Right renal cortex interstitium (tissue), 3 donors: ENCODE measurements at regions not wholly inside any gene's neighbourhood (a gene's known extent, or its start where the extent isn't known, plus 50 kb on each side); places are given as distances from the start of the nearest gene placed in this dataset.
"Not testable (repeated sequence)": the region's sequence is repeated elsewhere in the genome, so short reads cannot be mapped to it uniquely, and the experiment has no call there.

Experiments used
- DNase-seq, 3 donors: peaks; one replicate each; pipeline ENCODE4 v3.0.0-alpha.2; 2013; ENCODE audit warnings: low read depth in 3 of 3, low spot score in 2 of 3

DNA sequence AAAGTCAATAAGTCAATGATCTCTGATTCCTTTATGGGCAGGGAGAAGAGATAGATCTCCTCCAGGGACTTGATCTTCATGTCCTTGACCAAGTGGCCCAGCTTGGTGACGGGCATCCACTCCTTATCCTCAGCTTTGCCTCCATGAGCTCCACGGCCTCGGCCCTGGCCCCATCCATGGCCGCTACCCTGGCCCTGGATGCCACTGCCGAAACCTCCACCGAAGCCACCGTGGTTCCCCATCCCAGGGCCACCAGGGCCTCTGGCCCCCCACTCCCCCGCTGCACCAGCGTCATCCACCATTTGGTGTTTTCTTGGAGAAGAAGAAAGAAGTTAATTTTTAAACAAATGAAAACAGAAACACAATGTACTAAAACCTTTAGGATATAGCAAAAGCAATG is 518.1 kb downstream of the GRXCR1 start:
- no peak for DNase-seq

DNA sequence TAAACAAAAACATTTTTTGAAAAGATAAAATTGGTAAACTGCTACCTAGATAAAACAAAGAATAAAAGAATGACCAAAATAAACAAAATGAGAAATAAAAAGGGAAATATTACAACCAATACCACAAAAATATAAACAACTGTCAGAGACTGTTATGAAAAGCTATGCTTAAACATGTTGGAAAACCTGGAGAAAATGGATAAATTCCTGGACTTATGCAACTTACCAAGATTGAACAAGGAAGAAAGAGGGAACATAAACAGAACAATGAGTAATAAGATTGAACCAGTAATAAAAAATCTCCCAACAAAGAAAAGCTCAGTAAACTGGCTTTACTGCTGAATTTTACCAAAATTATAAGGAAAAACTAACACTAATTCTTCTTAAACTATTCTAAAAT is 518.7 kb downstream of the GRXCR1 start:
- DNase-seq = no peak

DNA sequence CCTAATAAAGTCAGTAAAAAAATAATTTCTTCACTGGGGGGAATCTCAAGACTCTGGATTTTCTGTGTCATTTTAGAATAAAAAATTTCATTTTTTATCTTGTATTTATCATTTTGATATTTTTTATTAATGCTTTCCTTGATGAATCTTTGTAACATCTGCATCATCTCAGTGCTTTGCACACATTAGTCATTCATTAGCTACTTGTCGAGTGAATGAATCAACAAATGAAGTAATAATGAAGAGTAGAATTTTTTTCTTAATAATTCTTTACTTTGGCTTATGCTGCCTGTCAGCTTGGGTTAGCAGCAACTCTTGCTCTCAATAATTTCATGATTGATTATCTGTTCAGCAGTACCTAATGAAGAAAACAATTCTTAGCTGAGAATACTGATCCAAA is 530.8 kb downstream of the GRXCR1 start:
- no peak for DNase-seq

DNA sequence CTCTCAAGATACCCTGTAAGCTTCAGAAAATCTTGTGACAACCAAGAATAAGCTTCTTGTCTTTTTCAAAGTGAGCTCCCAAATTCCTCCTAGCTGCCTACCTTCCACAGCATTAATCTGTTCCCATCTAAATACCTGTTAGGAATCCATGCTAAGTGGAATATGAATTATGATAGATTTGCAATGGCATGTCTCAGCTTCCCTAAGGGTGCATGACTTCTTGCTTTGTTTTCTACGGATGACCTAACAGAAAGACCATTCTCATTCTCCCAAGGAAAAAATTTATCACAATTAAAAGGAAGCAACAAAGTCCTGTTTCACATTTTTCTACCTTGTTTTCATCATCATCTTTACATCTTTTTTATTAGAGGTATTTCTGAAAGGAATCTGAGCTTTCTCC is 532.7 kb downstream of the GRXCR1 start:
- DNase-seq = no peak

DNA sequence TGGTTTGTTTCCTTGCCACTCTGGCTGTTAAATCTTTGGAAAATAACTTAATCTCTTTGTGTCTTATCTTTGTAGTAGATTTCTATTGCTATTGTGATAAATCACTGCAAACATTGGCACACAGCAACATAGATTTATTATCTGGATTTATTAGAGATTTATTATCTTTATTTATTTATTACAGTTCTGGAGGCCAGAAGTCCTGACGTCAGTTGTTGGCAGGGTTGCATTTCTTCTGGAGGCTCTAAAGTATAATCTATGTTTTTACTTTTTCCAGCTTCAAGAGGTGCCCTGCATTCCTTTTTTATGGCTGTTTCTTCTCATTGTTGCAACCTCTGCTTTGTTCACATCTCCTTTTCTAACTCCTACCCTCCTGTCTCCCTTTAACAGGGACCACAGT is 542.8 kb downstream of the GRXCR1 start:
- no peak for DNase-seq

DNA sequence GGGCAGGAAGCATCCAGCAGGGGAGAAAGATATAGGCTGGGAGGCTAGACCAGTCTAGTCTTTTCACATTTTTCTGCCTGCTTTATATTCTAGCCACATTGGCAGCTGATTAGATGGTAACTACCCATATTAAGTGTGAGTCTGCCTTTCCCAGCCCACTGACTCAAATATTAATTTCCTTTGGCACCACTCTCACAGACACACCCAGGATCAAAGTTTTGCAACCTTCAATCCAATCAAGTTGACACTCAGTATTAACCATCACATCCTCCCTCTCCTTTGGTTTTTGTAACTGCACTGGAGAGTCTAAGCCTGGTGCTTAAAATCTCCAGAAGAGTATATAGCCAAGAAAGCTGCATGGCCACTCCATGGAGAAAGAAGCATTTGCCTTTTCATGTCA is 560.4 kb downstream of the GRXCR1 start:
- DNase-seq = no peak

DNA sequence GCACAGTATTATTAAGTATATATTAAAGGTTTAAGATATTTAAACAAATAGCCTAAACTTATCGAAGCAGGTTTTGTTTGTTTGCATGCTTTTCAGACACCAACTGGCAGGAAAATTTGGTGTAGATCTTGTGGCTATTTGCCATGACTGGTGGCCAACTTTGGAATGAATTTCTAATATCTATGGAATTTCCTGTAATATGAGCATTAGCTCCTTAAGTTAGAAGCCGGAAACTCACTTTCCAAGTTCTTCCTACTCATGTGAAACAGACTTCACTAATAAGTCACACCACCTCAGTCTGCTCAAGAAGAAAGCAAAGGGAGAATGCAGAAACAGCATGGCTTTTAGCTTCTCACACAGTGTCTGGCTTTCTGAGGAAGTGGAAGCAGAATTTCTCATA is 563.9 kb downstream of the GRXCR1 start:
- no peak for DNase-seq

DNA sequence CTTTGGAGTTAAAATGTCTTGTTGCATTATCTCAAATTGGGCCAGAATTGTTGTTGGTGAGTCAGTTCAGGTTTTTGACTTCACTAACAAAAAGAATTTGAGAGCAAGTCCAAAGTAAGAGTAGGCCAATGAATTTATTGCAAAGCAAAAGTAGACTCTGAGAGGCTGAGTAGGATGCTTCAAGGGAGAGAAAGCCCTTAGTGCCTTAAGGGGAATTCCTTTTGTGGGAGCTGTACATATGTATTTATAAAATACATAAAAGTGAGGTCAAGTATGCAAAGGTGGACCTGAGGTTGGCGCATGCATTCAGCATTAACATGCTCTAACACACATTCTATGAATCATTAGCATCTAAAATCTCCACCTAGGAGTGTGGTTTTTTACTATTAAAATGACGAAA is 565.4 kb downstream of the GRXCR1 start:
- DNase-seq = no peak

DNA sequence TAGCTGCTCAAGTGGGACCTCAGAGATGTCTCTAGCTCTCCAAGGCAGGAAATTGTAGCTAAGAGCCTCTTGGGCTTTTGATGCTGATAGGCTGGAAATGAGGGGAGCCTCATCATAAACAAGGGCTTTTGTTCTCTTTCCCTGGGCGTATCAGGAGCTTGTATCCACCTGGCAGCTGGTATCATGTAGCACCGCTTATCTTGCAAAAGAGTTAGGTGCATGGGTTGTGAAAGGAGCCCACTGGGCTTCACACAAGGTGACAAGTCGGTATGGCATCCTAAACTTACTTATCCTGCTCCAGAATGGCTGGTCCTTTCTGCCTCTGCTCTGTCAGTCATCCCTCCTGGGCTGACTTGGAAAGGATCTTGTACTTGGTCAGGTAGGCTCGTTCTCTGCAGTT is 565.8 kb downstream of the GRXCR1 start:
- DNase-seq = no peak

DNA sequence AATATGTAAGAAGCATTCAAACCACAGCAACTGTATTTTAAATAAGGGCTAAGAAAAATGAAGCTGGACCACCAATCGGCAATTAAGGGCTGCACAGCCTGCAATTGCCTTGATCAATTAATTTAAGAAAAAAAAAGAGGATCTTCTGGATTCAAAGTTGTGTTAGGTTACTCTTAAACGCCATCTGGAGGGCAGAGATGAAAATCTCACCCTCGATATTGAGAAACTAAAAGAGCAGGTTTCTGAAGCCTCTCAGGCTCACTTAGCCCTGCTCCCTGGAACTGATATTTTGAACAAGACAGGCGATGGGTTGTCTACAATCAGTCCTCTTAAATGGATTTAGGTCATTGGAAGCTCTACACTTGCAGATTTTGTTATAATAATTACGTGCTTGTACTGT is 579.4 kb downstream of the GRXCR1 start:
- no peak for DNase-seq

DNA sequence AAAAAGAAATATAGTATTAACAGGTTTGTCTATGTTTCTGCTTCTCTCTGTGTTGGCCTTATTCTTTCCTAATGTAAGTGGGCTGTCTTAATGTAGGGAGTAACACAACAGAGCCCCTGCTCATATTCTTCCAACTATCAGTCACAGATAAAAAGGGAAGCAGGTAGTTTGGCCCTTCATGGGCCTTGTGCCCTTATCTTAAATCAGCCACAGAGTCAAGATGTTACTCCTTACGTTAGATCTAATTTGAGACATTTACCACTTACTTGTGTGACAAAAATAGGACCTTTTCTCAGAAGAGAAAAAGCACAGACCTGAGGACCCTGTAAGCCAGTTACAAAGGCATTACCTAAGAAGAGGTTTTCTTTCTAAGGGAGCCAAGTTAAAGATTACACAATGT is 589.0 kb downstream of the GRXCR1 start:
- no peak for DNase-seq

DNA sequence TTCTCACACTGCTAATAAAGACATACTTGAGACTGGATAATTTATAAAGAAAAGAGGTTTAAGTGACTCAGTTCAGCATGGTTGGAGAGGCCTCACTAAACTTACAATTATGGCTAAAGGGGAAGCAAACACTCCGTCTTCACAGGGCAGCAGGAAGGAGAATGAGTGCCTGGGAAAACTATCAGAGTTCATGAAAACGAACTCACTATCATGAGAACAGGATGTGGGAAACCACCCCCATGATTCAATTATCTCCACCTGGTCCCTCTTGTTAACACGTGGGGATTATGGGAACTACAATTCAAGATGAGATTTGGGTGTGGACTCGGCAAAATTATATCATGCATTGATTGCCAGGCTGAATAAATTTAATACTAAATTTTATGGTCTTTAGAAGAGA is 592.7 kb downstream of the GRXCR1 start:
- no peak for DNase-seq

DNA sequence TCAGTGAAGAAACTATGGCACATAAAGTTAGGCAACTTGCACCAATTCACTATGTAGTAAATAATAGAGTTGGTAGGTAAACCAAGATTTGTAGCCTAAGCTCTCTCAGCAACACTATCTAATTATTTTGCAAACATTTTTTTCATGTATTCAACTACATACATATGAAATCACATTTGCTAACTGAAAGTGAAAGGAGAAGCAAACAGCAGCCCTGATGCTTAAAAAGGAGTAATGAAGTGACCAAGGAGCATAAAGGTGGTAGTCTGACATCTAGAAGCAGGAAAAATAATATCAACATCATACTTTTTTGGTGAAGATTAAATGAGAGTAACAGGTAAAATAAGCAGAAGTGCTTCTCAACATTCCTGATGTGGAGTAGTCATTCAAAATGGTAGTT is 603.7 kb downstream of the GRXCR1 start:
- no peak for DNase-seq

DNA sequence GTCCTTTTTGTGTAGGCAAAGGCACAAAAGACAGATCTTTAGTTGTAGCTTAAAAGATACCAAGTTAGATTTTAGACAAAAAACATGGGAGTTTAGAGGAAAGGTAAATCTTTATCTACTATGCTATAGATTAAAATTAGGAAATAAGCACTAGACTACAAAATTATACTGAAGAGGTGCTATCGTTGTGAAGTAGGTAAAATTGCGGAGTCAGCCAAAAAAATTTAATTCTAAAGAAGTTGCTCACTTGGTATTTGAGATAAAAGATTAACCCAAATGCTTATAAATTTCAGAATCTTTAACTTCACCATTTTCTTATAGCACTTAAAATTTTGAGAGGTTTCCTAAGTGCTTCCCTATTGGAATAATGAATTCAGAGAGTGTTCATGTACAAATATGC is 604.1 kb downstream of the GRXCR1 start:
- no peak for DNase-seq

DNA sequence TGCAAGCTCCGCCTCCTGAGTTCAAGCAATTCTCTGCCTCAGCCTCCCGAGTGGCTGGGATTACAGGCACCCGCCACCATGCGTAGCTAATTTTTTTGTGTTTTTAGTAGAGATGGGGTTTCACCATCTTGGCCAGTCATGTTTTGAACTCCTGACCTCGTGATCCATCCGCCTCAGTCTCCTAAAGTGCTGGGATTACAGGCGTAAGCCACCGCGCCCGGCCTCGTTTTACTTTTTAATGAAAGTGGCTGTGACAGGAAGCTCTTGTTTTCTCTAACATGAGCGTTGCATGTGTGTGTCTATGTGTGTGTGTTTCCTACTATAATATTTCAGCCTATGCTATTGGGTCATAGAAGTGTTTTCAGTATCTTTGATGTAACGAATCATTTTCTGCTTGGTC is 613.3 kb downstream of the GRXCR1 start:
- DNase-seq = not testable (repeated sequence)

DNA sequence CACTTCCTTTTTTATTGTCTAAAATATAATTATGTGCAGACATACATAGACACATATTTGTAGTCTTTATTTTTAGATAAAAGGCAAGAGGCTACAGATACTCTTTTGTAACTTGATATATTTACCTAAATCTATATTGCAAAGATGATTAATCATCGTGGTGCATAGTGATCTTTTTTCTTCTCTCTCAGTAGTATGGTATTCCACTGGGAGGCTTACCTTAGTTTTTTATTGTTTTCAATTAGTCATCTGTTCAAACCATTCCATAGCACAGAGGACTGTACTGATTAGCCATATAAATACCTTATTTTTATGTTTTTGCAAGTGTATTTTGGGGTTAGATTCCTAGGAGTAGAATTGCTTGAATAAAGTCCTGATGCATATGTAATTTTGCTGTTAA is 619.7 kb downstream of the GRXCR1 start:
- no peak for DNase-seq

DNA sequence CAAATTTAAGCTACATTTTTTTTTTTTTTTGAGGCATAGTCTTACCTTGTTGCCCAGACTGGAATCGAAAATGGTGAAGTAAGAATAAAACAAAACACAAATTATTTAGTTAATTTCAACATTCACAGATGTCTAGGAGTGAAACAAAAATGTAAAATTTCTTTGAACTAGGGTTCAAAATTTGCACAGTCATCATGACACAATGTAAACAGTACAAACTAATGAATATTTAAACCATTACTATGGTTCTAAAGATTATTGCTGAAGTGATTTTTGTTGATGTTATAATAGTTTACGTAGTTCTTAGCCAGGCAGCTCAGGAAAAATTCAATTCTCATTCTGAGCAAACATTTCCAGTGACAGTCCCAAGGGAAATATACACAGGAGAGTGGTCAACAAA is 633.1 kb downstream of the GRXCR1 start:
- DNase-seq = no peak

DNA sequence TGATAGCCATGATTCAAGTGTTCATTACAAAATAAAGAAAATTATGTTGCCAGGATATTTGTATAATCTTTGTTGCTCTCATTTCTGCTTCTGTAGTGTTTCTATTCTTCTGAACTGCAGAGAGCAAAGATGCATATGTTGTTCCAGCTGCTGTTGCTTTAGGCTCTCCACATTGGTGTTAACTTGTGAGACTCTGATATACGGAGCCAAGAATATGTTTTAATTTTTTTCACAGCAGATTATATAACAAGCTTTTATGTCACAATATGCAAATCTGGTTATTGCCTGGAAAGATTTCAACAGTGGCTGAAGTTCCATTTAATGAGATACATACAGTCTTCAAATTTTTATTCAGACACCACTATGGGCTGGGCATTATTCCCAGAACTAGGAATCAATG is 655.0 kb downstream of the GRXCR1 start:
- DNase-seq = no peak

DNA sequence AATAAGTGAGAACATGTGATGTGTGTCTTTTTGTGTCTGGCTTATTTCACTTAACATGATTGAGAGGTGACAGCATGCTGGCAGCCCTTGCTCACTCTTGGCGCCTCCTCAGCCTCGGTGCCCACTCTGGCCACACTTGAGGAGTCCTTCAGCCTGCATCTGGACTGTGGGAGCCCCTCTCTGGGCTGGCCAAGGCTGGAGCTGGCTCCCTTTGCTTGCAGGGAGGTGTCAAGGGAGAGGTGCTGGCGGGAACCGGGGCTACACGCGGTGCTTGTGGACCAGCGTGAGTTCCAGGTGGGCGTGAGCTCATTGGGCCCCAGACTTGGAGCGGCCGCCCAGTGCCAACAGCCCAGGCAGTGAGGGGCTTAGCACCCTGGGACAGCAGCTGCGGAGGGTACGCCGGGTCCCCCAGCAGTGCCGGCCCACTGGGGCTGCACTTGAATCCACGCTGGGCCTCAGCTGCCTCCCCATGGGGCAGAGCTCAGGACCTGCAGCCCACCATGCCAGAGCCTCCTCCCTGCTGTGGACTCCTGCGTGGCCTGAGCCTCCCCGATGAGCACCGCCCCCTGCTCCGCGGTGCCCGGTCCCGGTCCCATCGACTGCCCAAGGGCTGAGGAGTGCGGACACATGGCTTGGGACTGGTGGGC is 658.6 kb downstream of the GRXCR1 start:
- DNase-seq = no peak

DNA sequence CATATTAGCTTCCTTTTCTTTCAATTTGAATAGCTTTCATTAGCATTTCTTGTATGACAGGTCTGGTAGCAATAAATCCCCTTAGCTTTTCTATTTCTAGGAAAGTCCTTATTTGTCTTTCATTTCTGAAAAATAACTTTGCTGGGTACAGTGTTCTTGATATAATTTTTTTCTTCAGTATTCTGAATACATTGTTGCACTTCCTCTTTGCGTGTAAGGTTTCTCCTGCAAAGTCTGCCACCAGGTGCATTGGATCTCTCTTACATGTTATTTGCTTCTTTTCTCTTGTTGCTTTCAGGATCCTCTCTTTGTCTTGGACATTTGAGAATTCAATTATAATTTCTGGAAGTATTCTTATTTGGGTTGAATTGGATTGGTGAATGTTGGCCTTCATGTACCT is 663.7 kb downstream of the GRXCR1 start:
- DNase-seq = no peak

DNA sequence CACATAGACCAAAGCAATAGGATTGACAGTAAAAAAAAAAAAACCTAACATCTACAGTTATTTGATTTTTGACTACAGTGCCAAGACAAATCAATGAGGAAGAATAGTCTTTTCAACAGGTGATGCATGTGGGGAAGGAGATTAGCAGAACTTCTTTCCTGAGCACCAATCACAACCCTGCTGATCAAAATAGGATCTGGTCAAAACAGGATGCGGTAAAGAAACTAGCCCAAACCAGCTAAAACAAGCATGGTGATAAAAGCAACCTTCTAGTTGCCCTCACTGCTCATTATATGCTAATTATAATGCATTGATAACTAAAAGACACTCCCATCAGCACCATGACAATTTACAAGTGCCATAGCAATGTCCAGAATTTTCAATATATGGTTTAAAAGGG is 667.5 kb downstream of the GRXCR1 start:
- DNase-seq = no peak

DNA sequence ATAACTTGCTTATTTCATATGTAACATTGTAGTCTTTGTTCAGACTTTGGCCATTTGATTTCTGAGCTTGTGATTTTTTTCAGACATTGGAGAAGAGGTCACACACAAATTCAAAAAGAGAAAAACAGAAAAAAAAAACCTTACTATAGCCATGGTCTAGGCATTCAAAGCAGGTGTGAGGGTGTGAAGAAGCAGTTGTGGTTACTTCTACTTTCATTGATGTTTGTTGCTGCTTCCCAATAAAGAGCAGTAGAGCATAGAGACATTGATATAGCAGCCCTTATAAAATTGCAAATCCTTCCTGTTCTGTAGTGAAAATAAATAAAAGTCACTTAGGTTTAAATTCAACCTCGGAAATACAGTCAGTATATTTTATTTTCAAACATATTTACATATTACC is 671.6 kb downstream of the GRXCR1 start:
- DNase-seq = no peak

DNA sequence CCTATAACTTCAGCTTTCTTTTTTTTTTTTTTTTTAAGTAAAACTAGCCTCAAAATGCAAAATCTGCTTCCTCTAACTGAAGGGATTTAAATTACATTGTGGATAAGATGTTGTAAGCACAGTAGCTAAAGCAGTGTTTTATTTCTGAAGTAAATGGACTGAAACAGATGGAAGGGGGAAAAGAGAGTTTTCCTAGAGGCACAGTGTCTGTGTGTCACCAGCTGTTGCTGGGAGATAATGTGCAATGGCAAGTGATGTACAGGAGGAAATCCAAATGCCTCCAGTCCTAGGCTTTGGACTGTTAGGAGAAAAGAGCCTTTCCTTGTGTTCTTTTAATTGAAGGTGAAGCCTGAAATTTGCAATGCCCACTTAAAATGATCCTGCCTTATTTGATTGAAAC is 672.1 kb downstream of the GRXCR1 start:
- no peak for DNase-seq

DNA sequence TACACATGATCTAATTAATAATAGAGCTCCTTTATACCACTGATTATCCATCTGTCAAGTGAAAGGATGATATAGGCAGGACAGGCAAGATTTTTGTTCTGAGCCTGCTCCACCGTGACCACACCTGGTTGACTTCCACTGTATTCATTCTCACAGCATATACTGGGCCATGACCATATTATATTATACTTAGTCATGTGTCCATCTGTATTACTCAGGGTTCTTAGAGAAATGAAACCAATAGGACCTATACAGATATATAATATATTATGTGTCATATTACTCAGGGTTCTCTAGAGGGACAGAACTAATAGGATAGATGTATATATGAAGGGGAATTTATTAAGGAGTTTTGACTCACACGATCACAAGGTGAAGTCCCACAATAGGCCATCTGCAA is 675.1 kb downstream of the GRXCR1 start:
- no peak for DNase-seq
